ENCODE measurements at regions not wholly inside any gene's neighbourhood (a gene's known extent, or its start where the extent isn't known, plus 50 kb on each side); places are given as distances from the start of the nearest gene placed in this dataset.

GRCh38 chr3:146968204-146968651, 363.1 kb upstream of the PLSCR5 start:
- Mint-ChIP-seq H3K4me3 (no peak overlapping the region), H3K27me3 (no peaks in the 10 kb centered on the region), H3K36me3 (ENCODE audit: low read depth) (no peaks in the 10 kb centered on the region), H3K27ac (no peak overlapping the region), H3K4me1 (no peaks in the 10 kb centered on the region)
- no peaks in the 10 kb centered on the region for H3K9me3 ChIP-seq (ENCODE audit: control insufficient read depth, low read length, poor library complexity, severe bottlenecking)
- DNase-seq: no peak
- ATAC-seq: no peak

- DNase-seq (no peak), ATAC-seq (no peak)
- H3K9me3 ChIP-seq (ENCODE audit: control insufficient read depth, low read length, poor library complexity, severe bottlenecking): no peaks in the 10 kb centered on the region
- Mint-ChIP-seq H3K36me3 (ENCODE audit: low read depth) (no peaks in the 10 kb centered on the region), H3K27me3 (no peaks in the 10 kb centered on the region), H3K27ac (no peak overlapping the region), H3K4me1 (no peaks in the 10 kb centered on the region), H3K4me3 (no peak overlapping the region)
Measured at GRCh38 chr3:146967783-146968182, 362.6 kb upstream of the PLSCR5 start.

- Mint-ChIP-seq H3K36me3 (ENCODE audit: low read depth) (no peaks in the 10 kb centered on the region), H3K27ac (no peak overlapping the region), H3K4me1 (no peaks in the 10 kb centered on the region), H3K4me3 (no peak overlapping the region), H3K27me3 (no peaks in the 10 kb centered on the region)
- DNase-seq: no peak
- no peak for ATAC-seq
- H3K9me3 ChIP-seq (ENCODE audit: control insufficient read depth, low read length, poor library complexity, severe bottlenecking): no peaks in the 10 kb centered on the region
Measured at GRCh38 chr3:146966124-146966523, 361.0 kb upstream of the PLSCR5 start.

- H3K36me3 Mint-ChIP-seq (ENCODE audit: low read depth): no peaks in the 10 kb centered on the region
- ATAC-seq: no peak
Measured at GRCh38 chr3:146953511-146953981, 348.4 kb upstream of the PLSCR5 start.

GRCh38 chr3:146948985-146949384, 343.8 kb upstream of the PLSCR5 start:
- Mint-ChIP-seq H3K36me3 (ENCODE audit: low read depth) (peaks cover 2% of the 10 kb centered on the region), H3K4me1 (no peaks in the 10 kb centered on the region), H3K27ac (no peak overlapping the region), H3K4me3 (no peak overlapping the region), H3K27me3 (no peaks in the 10 kb centered on the region)
- DNase-seq: no peak
- no peak for ATAC-seq
- no peaks in the 10 kb centered on the region for H3K9me3 ChIP-seq (ENCODE audit: control insufficient read depth, low read length, poor library complexity, severe bottlenecking)

More at GRCh38 chr3:146953511-146953981, 348.4 kb upstream of the PLSCR5 start:
- Mint-ChIP-seq H3K27ac (no peak overlapping the region), H3K4me1 (no peaks in the 10 kb centered on the region), H3K27me3 (no peaks in the 10 kb centered on the region), H3K4me3 (no peak overlapping the region)
- DNase-seq: no peak
- H3K9me3 ChIP-seq (ENCODE audit: control insufficient read depth, low read length, poor library complexity, severe bottlenecking): no peaks in the 10 kb centered on the region

- Mint-ChIP-seq H3K4me1 (no peaks in the 10 kb centered on the region), H3K27ac (no peak overlapping the region), H3K27me3 (no peaks in the 10 kb centered on the region), H3K36me3 (ENCODE audit: low read depth) (peaks cover 2% of the 10 kb centered on the region), H3K4me3 (no peak overlapping the region)
- ATAC-seq (no peak), DNase-seq (no peak)
- no peaks in the 10 kb centered on the region for H3K9me3 ChIP-seq (ENCODE audit: control insufficient read depth, low read length, poor library complexity, severe bottlenecking)
Measured at GRCh38 chr3:146948186-146948585, 343.0 kb upstream of the PLSCR5 start.

- Mint-ChIP-seq H3K4me3 (no peak overlapping the region), H3K27ac (no peak overlapping the region), H3K36me3 (ENCODE audit: low read depth) (no peaks in the 10 kb centered on the region), H3K4me1 (no peaks in the 10 kb centered on the region), H3K27me3 (no peaks in the 10 kb centered on the region)
- no peaks in the 10 kb centered on the region for H3K9me3 ChIP-seq (ENCODE audit: control insufficient read depth, low read length, poor library complexity, severe bottlenecking)
- no peak for DNase-seq
- ATAC-seq: no peak
Measured at GRCh38 chr3:146929696-146930095, 324.6 kb upstream of the PLSCR5 start.

- H3K4me1 Mint-ChIP-seq: no peaks in the 10 kb centered on the region
- no peak for DNase-seq
- H3K27ac Mint-ChIP-seq: no peak overlapping the region
- no peaks in the 10 kb centered on the region for H3K36me3 Mint-ChIP-seq (ENCODE audit: low read depth)
- no peaks in the 10 kb centered on the region for H3K9me3 ChIP-seq (ENCODE audit: control insufficient read depth, low read length, poor library complexity, severe bottlenecking)
- H3K27me3 Mint-ChIP-seq: no peaks in the 10 kb centered on the region
- ATAC-seq: no peak
- H3K4me3 Mint-ChIP-seq: no peak overlapping the region
Measured at GRCh38 chr3:146928421-146929059, 323.4 kb upstream of the PLSCR5 start.

GRCh38 chr3:146921693-146922092, 316.5 kb upstream of the PLSCR5 start:
- Mint-ChIP-seq H3K4me3 (no peak overlapping the region), H3K27ac (no peak overlapping the region), H3K36me3 (ENCODE audit: low read depth) (no peaks in the 10 kb centered on the region), H3K4me1 (no peaks in the 10 kb centered on the region), H3K27me3 (no peaks in the 10 kb centered on the region)
- ATAC-seq (no peak), DNase-seq (no peak)
- no peaks in the 10 kb centered on the region for H3K9me3 ChIP-seq (ENCODE audit: control insufficient read depth, low read length, poor library complexity, severe bottlenecking)

- DNase-seq (no peak), ATAC-seq (no peak)
- Mint-ChIP-seq H3K4me3 (no peak overlapping the region), H3K4me1 (no peaks in the 10 kb centered on the region), H3K36me3 (ENCODE audit: low read depth) (no peaks in the 10 kb centered on the region), H3K27me3 (no peaks in the 10 kb centered on the region), H3K27ac (no peak overlapping the region)
- no peaks in the 10 kb centered on the region for H3K9me3 ChIP-seq (ENCODE audit: control insufficient read depth, low read length, poor library complexity, severe bottlenecking)
Measured at GRCh38 chr3:146914409-146914808, 309.3 kb upstream of the PLSCR5 start.

- H3K27me3 Mint-ChIP-seq: no peaks in the 10 kb centered on the region
- ATAC-seq (no peak), DNase-seq (no peak)
- no peaks in the 10 kb centered on the region for H3K36me3 Mint-ChIP-seq (ENCODE audit: low read depth)
- no peaks in the 10 kb centered on the region for H3K4me1 Mint-ChIP-seq
- H3K4me3 Mint-ChIP-seq: no peak overlapping the region
- no peak overlapping the region for H3K27ac Mint-ChIP-seq
- no peaks in the 10 kb centered on the region for H3K9me3 ChIP-seq (ENCODE audit: control insufficient read depth, low read length, poor library complexity, severe bottlenecking)
Measured at GRCh38 chr3:146912241-146913015, 307.3 kb upstream of the PLSCR5 start.

- Mint-ChIP-seq H3K27me3 (no peaks in the 10 kb centered on the region), H3K36me3 (ENCODE audit: low read depth) (no peaks in the 10 kb centered on the region), H3K27ac (no peak overlapping the region), H3K4me1 (no peaks in the 10 kb centered on the region), H3K4me3 (no peak overlapping the region)
- no peaks in the 10 kb centered on the region for H3K9me3 ChIP-seq (ENCODE audit: control insufficient read depth, low read length, poor library complexity, severe bottlenecking)
- DNase-seq (no peak), ATAC-seq (no peak)
Measured at GRCh38 chr3:146903927-146904326, 298.8 kb upstream of the PLSCR5 start.

GRCh38 chr3:146899171-146899570, 294.0 kb upstream of the PLSCR5 start:
- H3K27ac Mint-ChIP-seq: no peak overlapping the region
- no peak overlapping the region for H3K4me3 Mint-ChIP-seq
- no peak for DNase-seq
- H3K27me3 Mint-ChIP-seq: no peaks in the 10 kb centered on the region
- H3K4me1 Mint-ChIP-seq: no peaks in the 10 kb centered on the region
- peaks cover 4% of the 10 kb centered on the region for H3K9me3 ChIP-seq (ENCODE audit: control insufficient read depth, low read length, poor library complexity, severe bottlenecking)
- no peak for ATAC-seq
- no peaks in the 10 kb centered on the region for H3K36me3 Mint-ChIP-seq (ENCODE audit: low read depth)

- ATAC-seq: no peak
- no peak overlapping the region for H3K27ac Mint-ChIP-seq
- H3K4me1 Mint-ChIP-seq: no peaks in the 10 kb centered on the region
- H3K36me3 Mint-ChIP-seq (ENCODE audit: low read depth): no peaks in the 10 kb centered on the region
- DNase-seq: no peak
- peaks cover 4% of the 10 kb centered on the region for H3K9me3 ChIP-seq (ENCODE audit: control insufficient read depth, low read length, poor library complexity, severe bottlenecking)
- no peak overlapping the region for H3K4me3 Mint-ChIP-seq
- no peaks in the 10 kb centered on the region for H3K27me3 Mint-ChIP-seq
Measured at GRCh38 chr3:146896711-146897110, 291.6 kb upstream of the PLSCR5 start.
